Osteocyte (in vitro differentiated cells): ENCODE measurements at regions not wholly inside any gene's neighbourhood (a gene's known extent, or its start where the extent isn't known, plus 50 kb on each side); places are given as distances from the start of the nearest gene placed in this dataset.

ENCODE experiments used
- DNase-seq: peaks from one replicate; pipeline ENCODE4 v3.0.0; 2021; ENCODE audit warnings: mixed read lengths; ENCODE audit not compliant: unreplicated experiment; ENCODE audit errors: extremely low spot score
- H3K27ac Mint-ChIP-seq: one replicate; pipeline ENCODE4 v1.8.0; 2021; ENCODE audit warnings: mild to moderate bottlenecking, mixed read lengths; ENCODE audit not compliant: unreplicated experiment
- H3K27me3 Mint-ChIP-seq: one replicate; pipeline ENCODE4 v1.8.0; 2021; ENCODE audit warnings: mixed read lengths; ENCODE audit not compliant: unreplicated experiment
- H3K36me3 Mint-ChIP-seq: one replicate; pipeline ENCODE4 v1.8.0; 2021; ENCODE audit warnings: mixed read lengths; ENCODE audit not compliant: unreplicated experiment
- H3K4me1 Mint-ChIP-seq: one replicate; pipeline ENCODE4 v1.8.0; 2021; ENCODE audit warnings: mixed read lengths; ENCODE audit not compliant: unreplicated experiment
- H3K4me3 Mint-ChIP-seq: one replicate; pipeline ENCODE4 v1.8.0; 2021; ENCODE audit warnings: mild to moderate bottlenecking, moderate library complexity, mixed read lengths; ENCODE audit not compliant: unreplicated experiment
- H3K9me3 Mint-ChIP-seq: one replicate; pipeline ENCODE4 v1.8.0; 2021; ENCODE audit warnings: mixed read lengths; ENCODE audit not compliant: unreplicated experiment
- TF ChIP-seq, protein P1 (sequence below): fragments of 200-600 bp; sonication (generic); IDR thresholded peaks from 2 replicates; pipeline ENCODE4 v1.5.0; 2021; ENCODE audit warnings: antibody characterized with exemption, mild to moderate bottlenecking, moderate library complexity

DNA sequence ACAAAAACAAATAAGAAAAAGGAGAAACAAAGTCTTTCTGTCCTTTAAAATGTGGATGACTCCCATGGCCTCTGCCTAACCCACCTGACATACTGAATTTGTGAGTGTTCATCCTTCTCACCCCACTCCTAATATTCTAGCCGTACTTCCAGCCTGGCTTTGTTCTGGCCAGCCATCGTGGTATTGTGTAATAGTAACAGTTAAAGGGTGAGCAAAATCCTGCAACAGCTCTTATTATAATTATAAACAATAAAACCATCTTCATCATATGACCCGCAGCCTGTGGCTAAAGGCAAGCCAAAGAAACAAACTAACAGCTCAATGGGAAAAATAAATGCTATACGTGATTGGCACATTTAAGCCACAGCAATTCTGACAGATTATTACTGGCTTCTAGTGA, 721.6 kb upstream of the TENM4 start:
- Mint-ChIP-seq H3K27ac (no peak overlapping the region), H3K27me3 (peaks cover 3% of the 10 kb centered on the region), H3K9me3 (no peaks in the 10 kb centered on the region), H3K4me3 (no peak overlapping the region), H3K4me1 (no peaks in the 10 kb centered on the region), H3K36me3 (no peaks in the 10 kb centered on the region)
- DNase-seq: no peak
- TF ChIP-seq, protein P1, sequence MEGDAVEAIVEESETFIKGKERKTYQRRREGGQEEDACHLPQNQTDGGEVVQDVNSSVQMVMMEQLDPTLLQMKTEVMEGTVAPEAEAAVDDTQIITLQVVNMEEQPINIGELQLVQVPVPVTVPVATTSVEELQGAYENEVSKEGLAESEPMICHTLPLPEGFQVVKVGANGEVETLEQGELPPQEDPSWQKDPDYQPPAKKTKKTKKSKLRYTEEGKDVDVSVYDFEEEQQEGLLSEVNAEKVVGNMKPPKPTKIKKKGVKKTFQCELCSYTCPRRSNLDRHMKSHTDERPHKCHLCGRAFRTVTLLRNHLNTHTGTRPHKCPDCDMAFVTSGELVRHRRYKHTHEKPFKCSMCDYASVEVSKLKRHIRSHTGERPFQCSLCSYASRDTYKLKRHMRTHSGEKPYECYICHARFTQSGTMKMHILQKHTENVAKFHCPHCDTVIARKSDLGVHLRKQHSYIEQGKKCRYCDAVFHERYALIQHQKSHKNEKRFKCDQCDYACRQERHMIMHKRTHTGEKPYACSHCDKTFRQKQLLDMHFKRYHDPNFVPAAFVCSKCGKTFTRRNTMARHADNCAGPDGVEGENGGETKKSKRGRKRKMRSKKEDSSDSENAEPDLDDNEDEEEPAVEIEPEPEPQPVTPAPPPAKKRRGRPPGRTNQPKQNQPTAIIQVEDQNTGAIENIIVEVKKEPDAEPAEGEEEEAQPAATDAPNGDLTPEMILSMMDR: no peak

DNA sequence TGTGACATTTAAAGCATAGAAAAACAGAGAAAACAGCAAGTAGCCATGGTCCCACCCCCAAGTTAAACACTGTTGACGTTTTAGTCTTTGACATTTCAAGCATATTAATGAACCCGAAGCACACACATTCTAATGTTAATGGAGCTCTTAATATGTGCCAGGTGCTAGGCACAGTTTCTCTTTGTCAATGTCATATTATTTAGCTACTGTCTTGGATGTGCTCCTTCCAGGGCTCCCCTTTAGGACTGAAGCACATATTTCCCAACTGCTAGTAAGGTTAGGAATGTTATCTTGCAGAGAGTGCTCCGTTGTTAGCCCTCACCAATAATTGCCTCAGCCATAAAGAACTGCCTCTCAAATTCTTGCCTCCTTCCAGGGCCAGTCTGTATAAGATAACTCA, 716.6 kb upstream of the TENM4 start:
- no peak for DNase-seq
- no peaks in the 10 kb centered on the region for H3K4me1 Mint-ChIP-seq
- TF ChIP-seq, protein P1: no peak
- peaks cover 8% of the 10 kb centered on the region for H3K27me3 Mint-ChIP-seq
- H3K9me3 Mint-ChIP-seq: no peaks in the 10 kb centered on the region
- H3K36me3 Mint-ChIP-seq: no peaks in the 10 kb centered on the region
- no peak overlapping the region for H3K4me3 Mint-ChIP-seq
- no peak overlapping the region for H3K27ac Mint-ChIP-seq

DNA sequence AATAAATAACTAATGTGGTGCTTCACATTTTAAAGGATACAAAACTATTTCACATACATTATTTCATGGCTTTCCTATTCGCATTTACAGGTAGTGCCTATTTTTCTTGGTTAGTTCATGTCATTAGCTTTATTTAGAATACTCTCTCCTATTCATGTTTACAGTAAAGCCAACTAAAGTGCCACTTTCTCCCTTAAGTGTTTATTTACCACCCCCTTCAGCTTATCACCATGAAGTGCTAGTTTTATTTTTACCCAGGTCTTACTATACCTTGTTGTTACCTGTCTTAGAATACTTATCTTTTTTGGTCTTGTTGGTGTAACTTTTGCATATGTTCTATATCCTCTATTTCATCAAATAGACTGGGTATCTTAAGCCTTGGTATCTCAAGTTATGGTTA, 715.2 kb upstream of the TENM4 start:
- H3K4me1 Mint-ChIP-seq: no peaks in the 10 kb centered on the region
- TF ChIP-seq, protein P1: no peak
- H3K4me3 Mint-ChIP-seq: no peak overlapping the region
- H3K27me3 Mint-ChIP-seq: peaks cover 8% of the 10 kb centered on the region
- no peak for DNase-seq
- no peaks in the 10 kb centered on the region for H3K36me3 Mint-ChIP-seq
- H3K27ac Mint-ChIP-seq: no peak overlapping the region
- no peaks in the 10 kb centered on the region for H3K9me3 Mint-ChIP-seq

DNA sequence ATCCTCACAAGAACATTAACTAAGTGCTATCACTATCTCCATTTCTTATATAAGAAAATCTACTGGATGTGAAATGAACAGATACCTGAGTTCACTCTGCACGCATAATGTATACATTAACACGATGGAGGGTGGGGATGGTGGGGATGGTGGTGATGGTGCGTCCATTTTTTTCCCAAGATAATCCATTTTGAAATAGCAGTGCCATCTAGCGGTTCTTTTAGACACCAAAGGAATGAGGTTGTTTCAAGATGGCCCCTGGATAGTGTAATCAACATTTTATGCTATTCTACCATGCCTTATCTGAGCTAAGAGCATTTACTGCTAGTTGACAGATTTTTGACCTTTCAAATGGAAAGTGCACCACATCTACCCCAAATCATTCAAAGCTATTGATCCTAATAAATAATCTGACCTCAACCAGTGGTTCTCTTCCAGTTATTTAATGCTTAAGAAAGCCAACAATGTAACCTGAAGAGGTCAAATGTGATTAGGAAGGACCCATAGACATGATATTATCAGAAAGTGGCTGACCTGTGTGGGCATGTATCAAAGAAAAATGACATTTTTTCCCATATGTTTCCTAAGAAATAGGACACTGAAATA, 714.7 kb upstream of the TENM4 start:
- Mint-ChIP-seq H3K4me3 (no peak overlapping the region), H3K27me3 (peaks cover 8% of the 10 kb centered on the region), H3K9me3 (no peaks in the 10 kb centered on the region), H3K27ac (no peak overlapping the region), H3K36me3 (no peaks in the 10 kb centered on the region), H3K4me1 (no peaks in the 10 kb centered on the region)
- no peak for DNase-seq
- TF ChIP-seq, protein P1: peak; percentile 62

DNA sequence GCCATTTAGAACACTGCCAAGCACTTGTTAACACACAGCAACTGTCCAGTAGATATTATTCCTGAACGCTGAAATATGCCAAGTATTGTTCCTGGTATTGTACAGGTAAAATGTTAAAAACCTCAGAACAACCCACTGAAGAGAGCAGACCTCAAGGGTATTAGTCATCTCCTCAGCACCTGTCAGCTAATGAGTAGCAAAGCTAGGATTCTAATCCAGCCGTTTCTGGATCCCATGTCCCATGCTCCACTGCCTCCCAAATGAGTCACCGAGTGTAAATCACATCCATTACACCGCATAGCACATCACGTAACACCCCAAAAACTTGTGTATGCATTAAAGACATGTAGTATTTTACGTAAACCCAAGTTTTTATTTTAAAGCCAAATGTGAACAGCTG, 705.4 kb upstream of the TENM4 start:
- Mint-ChIP-seq H3K9me3 (no peaks in the 10 kb centered on the region), H3K27ac (no peak overlapping the region), H3K4me1 (no peaks in the 10 kb centered on the region), H3K27me3 (no peaks in the 10 kb centered on the region), H3K4me3 (no peak overlapping the region), H3K36me3 (no peaks in the 10 kb centered on the region)
- no peak for DNase-seq
- TF ChIP-seq, protein P1: no peak
